ENCODE measurements at regions not wholly inside any gene's neighbourhood (a gene's known extent, or its start where the extent isn't known, plus 50 kb on each side); places are given as distances from the start of the nearest gene placed in this dataset.
A peak's percentile ranks its signal among the peaks of the same experiment; 100 is the strongest.

DNA sequence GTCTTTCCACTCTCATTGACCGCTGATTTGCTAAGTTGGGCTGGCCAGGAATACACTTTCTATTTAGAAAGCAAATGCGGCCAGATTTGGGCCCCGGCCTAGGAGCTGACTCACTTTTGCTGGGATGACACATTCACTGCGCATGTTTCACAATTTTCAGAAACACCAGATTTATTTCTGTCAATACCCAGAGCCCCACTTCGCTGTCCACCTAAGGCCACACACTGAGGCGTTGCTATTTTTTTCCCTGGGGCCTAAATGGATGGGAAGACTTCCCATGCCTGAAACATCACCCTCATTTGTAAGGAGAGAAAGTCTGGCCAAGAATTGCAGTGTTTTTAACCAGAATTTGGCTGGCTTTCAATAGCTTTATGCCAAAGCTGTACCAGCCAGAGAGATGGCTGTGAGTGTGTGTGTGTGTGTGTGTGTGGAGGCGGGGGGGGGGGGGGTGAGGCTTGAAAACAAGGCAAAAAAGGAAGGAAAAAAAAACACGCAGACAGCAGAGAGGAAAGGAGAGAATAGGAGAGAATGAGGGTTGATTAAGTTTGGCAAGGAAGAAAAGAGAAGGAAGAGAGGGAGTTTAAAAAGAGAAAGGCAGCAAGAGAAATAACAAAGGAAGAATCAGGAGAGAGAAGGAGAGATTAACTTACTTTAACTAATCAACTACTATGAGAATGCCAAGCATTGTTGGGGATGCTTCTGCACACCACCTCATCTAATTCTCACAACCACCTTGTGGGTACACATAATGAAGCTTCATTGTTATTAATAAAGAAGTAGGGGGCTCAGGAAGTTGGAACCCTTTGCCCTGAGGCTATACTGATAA, 261.4 kb upstream of the KLF4 start:
- intact Hi-C loops (cut with DNase I) = loop anchor here (10.0 kb wide), 1 partner anchor 266 kb away; the partner anchor contains the start of gene KLF4
- Histone ChIP-seq H3K9ac (ENCODE audit: low read depth in 2 of 2, low read length in 2 of 2) (peak overlapping the region in 1 of 2 donors; percentile 52), H3K9me3 (no peaks in the 10 kb centered on the region)

DNA sequence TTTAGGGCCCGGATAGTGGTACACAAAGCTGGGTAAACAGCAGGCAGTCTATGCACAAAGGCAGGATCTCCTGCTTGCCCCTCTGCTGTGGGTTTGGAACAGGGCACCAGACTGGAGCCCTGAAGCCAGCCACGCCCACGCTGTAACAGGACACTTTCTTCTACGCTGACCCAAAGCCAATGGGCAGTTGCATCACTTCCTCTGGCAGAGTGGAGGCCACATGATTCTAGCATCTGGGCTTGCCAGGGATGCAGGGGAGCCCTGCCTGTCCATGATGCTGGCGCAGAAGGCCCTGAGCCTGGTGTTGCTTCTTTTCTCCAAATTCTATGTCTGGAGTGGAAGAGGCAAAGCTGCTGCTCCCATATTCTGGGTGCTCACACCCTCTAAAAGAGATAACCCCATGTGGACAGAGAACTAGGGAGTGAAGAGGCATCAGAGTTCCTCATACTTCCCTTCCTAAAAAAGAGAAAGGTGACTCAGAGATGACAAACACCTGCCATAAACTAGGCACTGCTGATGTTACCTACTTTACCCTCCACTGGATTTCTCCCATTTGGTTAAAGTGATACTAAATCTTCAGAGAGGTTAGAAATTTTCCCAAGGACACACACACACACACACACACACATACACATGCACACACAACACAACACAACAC, 260.3 kb upstream of the KLF4 start:
- TF ChIP-seq, protein P1, sequence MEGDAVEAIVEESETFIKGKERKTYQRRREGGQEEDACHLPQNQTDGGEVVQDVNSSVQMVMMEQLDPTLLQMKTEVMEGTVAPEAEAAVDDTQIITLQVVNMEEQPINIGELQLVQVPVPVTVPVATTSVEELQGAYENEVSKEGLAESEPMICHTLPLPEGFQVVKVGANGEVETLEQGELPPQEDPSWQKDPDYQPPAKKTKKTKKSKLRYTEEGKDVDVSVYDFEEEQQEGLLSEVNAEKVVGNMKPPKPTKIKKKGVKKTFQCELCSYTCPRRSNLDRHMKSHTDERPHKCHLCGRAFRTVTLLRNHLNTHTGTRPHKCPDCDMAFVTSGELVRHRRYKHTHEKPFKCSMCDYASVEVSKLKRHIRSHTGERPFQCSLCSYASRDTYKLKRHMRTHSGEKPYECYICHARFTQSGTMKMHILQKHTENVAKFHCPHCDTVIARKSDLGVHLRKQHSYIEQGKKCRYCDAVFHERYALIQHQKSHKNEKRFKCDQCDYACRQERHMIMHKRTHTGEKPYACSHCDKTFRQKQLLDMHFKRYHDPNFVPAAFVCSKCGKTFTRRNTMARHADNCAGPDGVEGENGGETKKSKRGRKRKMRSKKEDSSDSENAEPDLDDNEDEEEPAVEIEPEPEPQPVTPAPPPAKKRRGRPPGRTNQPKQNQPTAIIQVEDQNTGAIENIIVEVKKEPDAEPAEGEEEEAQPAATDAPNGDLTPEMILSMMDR (IDR thresholded peaks at IDR 0.05) = no peak
- DNase-seq = peak; percentile 80
- H3K36me3 ChIP-seq = no peaks in the 10 kb centered on the region
- H3K4me3 ChIP-seq = no peak overlapping the region
- peak overlapping the region; percentile 69 for H3K27ac ChIP-seq
- no peaks in the 10 kb centered on the region for H3K27me3 ChIP-seq
- H3K4me1 ChIP-seq = peaks cover 6% of the 10 kb centered on the region
- intact Hi-C loops (cut with DNase I) = loop anchor here (10.0 kb wide), 1 partner anchor 265 kb away; the partner anchor contains the start of gene KLF4
- H3K9me3 ChIP-seq = no peaks in the 10 kb centered on the region
- peak overlapping the region in 1 of 2 donors; percentile 43 for H3K9ac ChIP-seq (ENCODE audit: low read depth in 2 of 2, low read length in 2 of 2)

More for the DNA sequence above, 261.4 kb upstream of the KLF4 start:
- peak; percentile 65 for DNase-seq
- Histone ChIP-seq H3K27ac (peak overlapping the region; percentile 69), H3K36me3 (no peaks in the 10 kb centered on the region), H3K4me1 (peaks cover 12% of the 10 kb centered on the region), H3K27me3 (no peaks in the 10 kb centered on the region), H3K4me3 (no peak overlapping the region)
- TF ChIP-seq, protein P1 (IDR thresholded peaks at IDR 0.05) = no peak

DNA sequence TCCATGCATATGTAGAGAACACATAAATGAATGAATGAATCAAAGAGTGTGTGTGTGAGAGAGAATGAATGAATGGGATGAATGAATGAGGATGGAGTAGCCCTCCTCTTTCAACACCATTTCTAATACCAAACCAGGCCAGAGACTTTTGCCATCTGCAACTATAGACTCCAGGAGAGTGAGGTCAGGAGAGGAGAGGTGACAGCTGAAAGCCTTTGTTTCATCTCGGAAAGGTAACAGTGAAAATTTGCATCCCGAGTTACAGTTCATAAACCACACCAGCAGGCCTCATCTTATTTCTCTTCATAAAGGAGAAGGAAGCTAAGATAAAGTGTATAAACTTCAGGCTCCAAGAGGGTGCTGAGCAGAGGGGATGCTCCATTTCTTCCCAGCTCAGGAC, 255.3 kb upstream of the KLF4 start:
- H3K27me3 ChIP-seq = no peaks in the 10 kb centered on the region
- TF ChIP-seq, protein P1 (IDR thresholded peaks at IDR 0.05) = no peak
- H3K9me3 ChIP-seq = no peaks in the 10 kb centered on the region
- DNase-seq = no peak
- H3K27ac ChIP-seq = no peak overlapping the region
- intact Hi-C loops (cut with DNase I) = no loop called here
- peaks cover 4% of the 10 kb centered on the region for H3K4me1 ChIP-seq
- no peak overlapping the region for H3K9ac ChIP-seq (ENCODE audit: low read depth in 2 of 2, low read length in 2 of 2)
- H3K4me3 ChIP-seq = no peak overlapping the region
- H3K36me3 ChIP-seq = no peaks in the 10 kb centered on the region

DNA sequence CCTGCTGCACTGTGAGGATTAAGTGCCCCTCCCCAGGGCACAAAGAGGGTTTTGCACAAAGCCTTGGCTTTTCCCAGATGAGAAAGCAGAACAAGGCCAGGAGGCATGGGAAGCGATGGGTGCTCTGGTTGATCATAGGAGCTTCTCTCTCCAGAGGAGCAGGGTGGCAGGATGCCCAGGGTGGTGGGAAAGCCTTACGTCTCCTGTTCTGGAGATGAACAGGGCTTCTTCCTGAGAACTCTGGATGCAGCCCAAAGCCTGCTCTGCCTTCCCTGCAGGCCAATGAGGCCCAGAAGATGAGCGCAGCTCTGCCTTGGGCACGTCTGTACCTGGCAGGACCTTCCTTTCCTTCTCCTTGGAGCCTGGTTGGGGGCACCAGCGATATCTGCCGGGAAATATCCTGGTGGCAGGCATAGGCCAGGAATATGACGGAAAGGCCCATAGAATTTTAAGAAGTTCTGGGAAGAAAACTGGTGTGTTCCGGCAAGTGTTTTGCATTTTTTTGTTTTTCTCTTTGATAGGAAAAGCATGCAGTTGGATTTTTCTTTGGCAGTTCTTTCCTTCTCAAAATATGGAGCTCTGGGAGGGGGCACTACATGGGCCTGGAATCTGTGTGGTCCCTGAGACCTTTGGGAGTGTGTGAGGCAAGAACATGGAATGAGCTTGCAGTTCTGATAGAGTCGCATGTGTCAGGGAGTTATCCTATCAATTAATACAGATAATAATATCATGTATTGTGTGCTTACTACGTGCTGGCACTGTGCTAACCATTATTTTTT, 253.2 kb upstream of the KLF4 start:
- intact Hi-C loops (cut with DNase I) = no loop called here
- Histone ChIP-seq H3K27me3 (no peaks in the 10 kb centered on the region), H3K9me3 (no peaks in the 10 kb centered on the region), H3K9ac (ENCODE audit: low read depth in 2 of 2, low read length in 2 of 2) (peak overlapping the region in 1 of 2 donors; percentile 5), H3K27ac (no peak overlapping the region), H3K4me1 (no peaks in the 10 kb centered on the region), H3K36me3 (no peaks in the 10 kb centered on the region), H3K4me3 (no peak overlapping the region)
- TF ChIP-seq, protein P1 (IDR thresholded peaks at IDR 0.05) = no peak
- DNase-seq = no peak
